Kidney capillary endothelial cell (primary cell): ENCODE measurements at regions not wholly inside any gene's neighbourhood (a gene's known extent, or its start where the extent isn't known, plus 50 kb on each side); places are given as distances from the start of the nearest gene placed in this dataset.

Experiments used
- DNase-seq: peaks from one replicate; pipeline ENCODE4 v3.0.0-alpha.2; 2018; ENCODE audit warnings: low spot score

DNA sequence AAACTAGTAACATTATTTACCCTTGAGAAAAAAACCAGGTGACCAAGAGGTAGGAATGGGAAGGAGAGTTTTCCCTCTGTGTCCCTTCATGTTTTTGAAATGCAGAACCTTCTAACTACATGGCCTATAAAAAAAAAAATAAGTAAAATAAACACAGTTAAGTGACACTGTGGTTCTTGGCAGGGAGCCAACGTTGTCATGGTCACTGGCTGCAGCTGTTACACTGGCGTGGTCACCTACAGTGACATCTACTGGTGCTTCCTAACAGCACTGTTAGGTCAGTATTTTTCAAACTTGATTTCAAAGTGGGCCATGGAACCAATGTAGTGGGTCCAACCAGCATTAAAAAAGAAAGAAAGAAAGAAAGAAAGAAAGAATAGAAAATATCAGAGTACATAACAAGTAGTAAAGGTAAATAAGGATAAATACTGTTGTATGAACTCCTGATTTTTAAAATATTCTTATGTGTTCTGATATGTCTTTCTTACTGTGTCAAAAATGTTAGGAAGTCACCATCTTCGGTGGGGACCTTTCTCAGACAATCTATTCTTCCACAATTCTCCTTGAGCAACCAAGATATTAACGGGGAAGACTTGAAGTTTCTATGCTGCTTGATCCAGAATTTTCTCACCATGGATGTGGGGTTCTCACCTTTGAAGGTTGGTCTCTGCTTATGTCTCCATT lies 59.1 kb upstream of the PJA2 start:
- peak; percentile 88 for DNase-seq

DNA sequence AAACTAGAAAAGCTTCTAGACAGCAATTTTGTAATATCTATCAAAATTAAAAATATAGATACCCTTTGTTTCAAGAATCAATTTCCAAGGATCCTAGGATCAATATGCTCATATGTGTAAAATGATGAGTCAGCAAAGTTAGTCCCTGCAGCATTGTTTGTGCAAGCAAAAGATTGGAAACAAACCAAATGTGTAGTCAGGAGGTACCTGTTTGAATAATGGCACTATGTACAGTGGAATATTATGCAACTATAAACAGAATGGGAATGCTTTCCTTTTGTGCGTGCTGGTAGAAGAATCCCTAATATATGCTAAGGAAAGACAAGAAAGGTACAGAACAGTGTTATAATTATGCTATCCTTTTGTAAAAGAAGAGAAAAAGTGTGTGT lies 58.5 kb upstream of the PJA2 start:
- no peak for DNase-seq

DNA sequence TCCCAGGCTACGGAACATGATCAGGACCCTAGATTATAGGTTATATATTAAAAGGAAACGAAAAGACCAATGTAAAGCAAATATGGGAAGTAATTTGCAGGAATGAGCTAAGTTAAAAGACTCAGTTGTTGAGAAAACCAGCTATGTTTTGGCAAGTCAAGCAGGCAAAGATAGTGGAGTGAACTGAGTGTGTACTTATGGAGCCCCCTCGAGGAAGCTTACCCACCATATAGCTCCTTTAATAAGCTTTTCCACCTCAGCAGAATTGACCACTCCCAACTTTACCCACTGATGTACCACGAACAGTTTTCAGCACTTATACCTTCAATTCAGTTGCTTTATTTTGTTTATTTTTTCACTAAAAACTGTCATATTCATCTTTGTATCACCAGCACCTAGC lies 57.3 kb upstream of the PJA2 start:
- no peak for DNase-seq
